PC-9 (cell line): ENCODE measurements at regions not wholly inside any gene's neighbourhood (a gene's known extent, or its start where the extent isn't known, plus 50 kb on each side); places are given as distances from the start of the nearest gene placed in this dataset.

ENCODE experiments used
- BruUV-seq: library from RNA; stranded (reverse); fragments of 400-500 nt; replicated peaks from 2 replicates; lab custom pipeline; 2021; lab: Mats Ljungman, UMichigan
- CTCF ChIA-PET: fragments of 300-600 bp; sonication (Branson Sonifier 250); formaldehyde crosslinking; loops from one replicate; lab custom pipeline; 2022; ENCODE audit warnings: antibody characterized with exemption; lab: Charles Lee
- POLR2A ChIA-PET: fragments of 300-600 bp; sonication (Branson Sonifier 250); formaldehyde crosslinking; loops from one replicate; lab custom pipeline; 2022; ENCODE audit warnings: antibody characterized with exemption; ENCODE audit not compliant: unreplicated experiment; lab: Charles Lee
- DNase-seq, 2 experiments: peaks; one replicate each; pipeline versions ENCODE4 v3.0.0 to v3.0.0-alpha.2; 2015 to 2022; ENCODE audit warnings: mixed read lengths in 1 of 2
- H2AFZ ChIP-seq: fragments of 200-600 bp; sonication (generic); 2 replicates; pipeline ENCODE4 v1.8.1; 2017; ENCODE audit warnings: antibody characterized with exemption
- H3F3A ChIP-seq: fragments of 200-600 bp; sonication (generic); 2 replicates; pipeline ENCODE4 v1.8.1; 2017; ENCODE audit warnings: antibody characterized with exemption, mild to moderate bottlenecking, low read depth; ENCODE audit not compliant: insufficient read depth
- H3K27ac ChIP-seq: fragments of 200-600 bp; sonication (generic); 2 replicates; pipeline ENCODE4 v1.6.1; 2016; ENCODE audit warnings: mixed run types
- H3K27me3 ChIP-seq: fragments of 200-600 bp; sonication (generic); 2 replicates; pipeline ENCODE4 v1.6.1; 2016; ENCODE audit warnings: low read depth, mixed run types; ENCODE audit not compliant: insufficient read depth
- H3K36me3 ChIP-seq: fragments of 200-600 bp; sonication (generic); 2 replicates; pipeline ENCODE4 v1.6.1; 2016; ENCODE audit warnings: low read depth, mixed run types
- H3K4me1 ChIP-seq: fragments of 200-600 bp; sonication (generic); replicated peaks from 2 replicates; pipeline ENCODE4 v1.6.1; 2016; ENCODE audit warnings: mixed run types; ENCODE audit not compliant: insufficient read depth
- H3K4me2 ChIP-seq: fragments of 200-600 bp; sonication (generic); 2 replicates; pipeline ENCODE4 v1.6.1; 2017; ENCODE audit warnings: mixed run types
- H3K4me3 ChIP-seq: fragments of 200-600 bp; sonication (generic); 2 replicates; pipeline ENCODE4 v1.6.1; 2016; ENCODE audit warnings: mixed run types
- H3K79me2 ChIP-seq: fragments of 200-600 bp; sonication (generic); 2 replicates; pipeline ENCODE4 v1.6.1; 2017; ENCODE audit warnings: low read depth, mixed run types
- H3K9me2 ChIP-seq: fragments of 200-600 bp; sonication (generic); 2 replicates; pipeline ENCODE4 v1.8.1; 2017; ENCODE audit warnings: mild to moderate bottlenecking; ENCODE audit not compliant: insufficient read depth
- H3K9me3 ChIP-seq: fragments of 200-600 bp; sonication (generic); 2 replicates; pipeline ENCODE4 v1.8.1; 2016; ENCODE audit warnings: low read depth; ENCODE audit not compliant: insufficient read depth
- H4K20me1 ChIP-seq: fragments of 200-600 bp; sonication (generic); 2 replicates; pipeline ENCODE4 v1.8.1; 2017; ENCODE audit not compliant: insufficient read depth
- EZH2 ChIP-seq: fragments of 200-600 bp; sonication (generic); IDR thresholded peaks from 2 replicates; pipeline ENCODE4 v1.8.0; 2017; ENCODE audit warnings: antibody characterized with exemption, low read depth
- intact Hi-C: fragments of 100-400 bp; cut with micrococcal nuclease; formaldehyde crosslinking; loops from one replicate; pipeline ENCODE4 v1.10.0; 2022; ENCODE audit not compliant: unreplicated experiment
- TF ChIP-seq, protein P1 (sequence below): fragments of 200-600 bp; sonication (generic); conservative IDR thresholded peaks from 2 replicates; pipeline ENCODE4 v1.6.1; 2017; ENCODE audit warnings: mixed run types, antibody characterized with exemption, mild to moderate bottlenecking, moderate library complexity

DNA sequence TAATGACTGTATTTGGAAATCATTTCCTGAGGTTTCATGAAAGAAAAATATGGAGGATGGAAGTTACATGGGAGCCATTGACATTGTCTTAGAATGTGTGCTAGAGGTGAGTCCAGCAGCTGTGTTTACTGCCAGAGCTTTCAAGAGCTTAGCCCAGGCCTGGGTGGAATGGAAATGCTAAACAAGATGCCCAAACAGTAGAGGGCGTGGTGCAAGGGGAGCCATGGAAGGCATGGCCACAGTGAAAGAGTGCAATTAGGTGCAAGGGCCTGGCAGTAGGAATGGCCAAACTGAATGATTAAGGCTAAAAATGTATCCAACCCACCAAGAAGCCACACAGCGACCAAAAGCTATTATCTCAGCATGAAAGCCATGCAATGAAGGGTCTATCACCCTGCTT is 257.7 kb upstream of the NR2F2 start:
- Histone ChIP-seq H3F3A (peaks cover 6% of the 10 kb centered on the region; the same call in 1 of the 2 replicates), H3K4me3 (no peak overlapping the region), H3K79me2 (no peaks in the 10 kb centered on the region), H4K20me1 (no peaks in the 10 kb centered on the region), H2AFZ (no peak overlapping the region), H3K4me2 (no peak overlapping the region), H3K9me3 (no peaks in the 10 kb centered on the region), H3K27me3 (no peaks in the 10 kb centered on the region), H3K4me1 (no peaks in the 10 kb centered on the region), H3K36me3 (no peaks in the 10 kb centered on the region), H3K27ac (no peak overlapping the region), H3K9me2 (no peaks in the 10 kb centered on the region; the same call in 1 of the 2 replicates)
- DNase-seq: no peak
- intact Hi-C loops: no loop called here
- TF ChIP-seq, protein P1, sequence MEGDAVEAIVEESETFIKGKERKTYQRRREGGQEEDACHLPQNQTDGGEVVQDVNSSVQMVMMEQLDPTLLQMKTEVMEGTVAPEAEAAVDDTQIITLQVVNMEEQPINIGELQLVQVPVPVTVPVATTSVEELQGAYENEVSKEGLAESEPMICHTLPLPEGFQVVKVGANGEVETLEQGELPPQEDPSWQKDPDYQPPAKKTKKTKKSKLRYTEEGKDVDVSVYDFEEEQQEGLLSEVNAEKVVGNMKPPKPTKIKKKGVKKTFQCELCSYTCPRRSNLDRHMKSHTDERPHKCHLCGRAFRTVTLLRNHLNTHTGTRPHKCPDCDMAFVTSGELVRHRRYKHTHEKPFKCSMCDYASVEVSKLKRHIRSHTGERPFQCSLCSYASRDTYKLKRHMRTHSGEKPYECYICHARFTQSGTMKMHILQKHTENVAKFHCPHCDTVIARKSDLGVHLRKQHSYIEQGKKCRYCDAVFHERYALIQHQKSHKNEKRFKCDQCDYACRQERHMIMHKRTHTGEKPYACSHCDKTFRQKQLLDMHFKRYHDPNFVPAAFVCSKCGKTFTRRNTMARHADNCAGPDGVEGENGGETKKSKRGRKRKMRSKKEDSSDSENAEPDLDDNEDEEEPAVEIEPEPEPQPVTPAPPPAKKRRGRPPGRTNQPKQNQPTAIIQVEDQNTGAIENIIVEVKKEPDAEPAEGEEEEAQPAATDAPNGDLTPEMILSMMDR: no peak
- TF ChIP-seq EZH2: no peak
- ChIA-PET POLR2A (no interaction called here), CTCF (no interaction called here)
- BruUV-seq: no TSS peak

DNA sequence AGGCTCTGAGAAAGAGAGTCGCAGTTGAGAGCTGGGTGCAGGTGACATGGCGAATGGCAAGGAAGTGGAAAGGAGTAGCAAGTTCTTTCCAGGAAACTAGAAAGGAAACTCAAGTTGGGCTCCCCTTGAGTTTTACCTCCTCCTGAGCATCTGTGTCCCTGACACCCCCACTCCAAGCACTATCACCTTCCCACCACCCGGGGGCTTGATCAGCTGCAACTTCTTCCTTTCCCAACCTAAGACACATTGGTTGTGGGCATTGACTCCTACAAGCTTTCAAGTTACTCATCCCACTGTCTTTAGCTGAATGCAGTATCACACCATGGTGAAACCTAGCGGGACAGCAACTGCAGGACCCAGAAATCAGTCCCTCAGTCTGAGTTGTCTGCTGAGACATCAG is 256.6 kb upstream of the NR2F2 start:
- no peaks in the 10 kb centered on the region for H3K79me2 ChIP-seq
- H3K27me3 ChIP-seq: no peaks in the 10 kb centered on the region
- intact Hi-C loops: no loop called here
- H3K9me3 ChIP-seq: no peaks in the 10 kb centered on the region
- no peak overlapping the region for H3K4me2 ChIP-seq
- no peaks in the 10 kb centered on the region for H3K9me2 ChIP-seq
- POLR2A ChIA-PET: no interaction called here
- H3K4me3 ChIP-seq: no peak overlapping the region
- H4K20me1 ChIP-seq: no peaks in the 10 kb centered on the region
- no peak overlapping the region for H2AFZ ChIP-seq
- H3K36me3 ChIP-seq: no peaks in the 10 kb centered on the region
- CTCF ChIA-PET: no interaction called here
- no peak for DNase-seq
- H3F3A ChIP-seq: peaks cover 6% of the 10 kb centered on the region; the same call in 1 of the 2 replicates
- H3K27ac ChIP-seq: no peak overlapping the region
- no TSS peak for BruUV-seq
- TF ChIP-seq, protein P1: no peak
- no peak for TF ChIP-seq EZH2
- no peaks in the 10 kb centered on the region for H3K4me1 ChIP-seq

DNA sequence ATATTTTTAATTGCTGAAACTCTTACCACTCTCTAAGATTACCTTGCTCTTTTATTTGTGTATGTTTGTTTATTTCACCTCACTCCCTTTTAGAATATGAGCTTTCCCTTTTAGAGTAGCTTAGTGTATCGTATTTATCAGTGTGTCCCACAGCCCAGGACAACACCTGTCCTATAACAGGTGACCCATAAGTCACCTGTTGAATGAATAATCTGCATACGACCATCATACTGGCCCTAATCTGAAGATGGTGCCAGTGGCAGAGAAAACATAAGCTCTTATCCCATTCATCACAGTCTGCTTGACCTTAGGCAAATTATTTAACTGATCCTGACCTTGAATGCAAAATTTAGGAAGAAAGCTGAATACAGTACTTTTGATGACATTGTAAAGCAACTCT is 254.6 kb upstream of the NR2F2 start:
- POLR2A ChIA-PET: no interaction called here
- no peaks in the 10 kb centered on the region for H3K27me3 ChIP-seq
- intact Hi-C loops: no loop called here

More for the DNA sequence above, 254.6 kb upstream of the NR2F2 start:
- no peak for DNase-seq
- no peak overlapping the region for H3K27ac ChIP-seq
- BruUV-seq: no TSS peak
- CTCF ChIA-PET: no interaction called here
- no peaks in the 10 kb centered on the region for H4K20me1 ChIP-seq
- no peaks in the 10 kb centered on the region for H3K4me1 ChIP-seq
- no peaks in the 10 kb centered on the region for H3K9me3 ChIP-seq
- H2AFZ ChIP-seq: no peak overlapping the region
- TF ChIP-seq, protein P1: no peak
- TF ChIP-seq EZH2: no peak
- no peak overlapping the region for H3K4me2 ChIP-seq
- H3F3A ChIP-seq: peaks cover 1% of the 10 kb centered on the region; the same call in 1 of the 2 replicates
- no peaks in the 10 kb centered on the region for H3K79me2 ChIP-seq
- H3K4me3 ChIP-seq: no peak overlapping the region
- no peaks in the 10 kb centered on the region for H3K36me3 ChIP-seq
- no peaks in the 10 kb centered on the region for H3K9me2 ChIP-seq
